GM12864 (cell line): ENCODE measurements at regions not wholly inside any gene's neighbourhood (a gene's known extent, or its start where the extent isn't known, plus 50 kb on each side); places are given as distances from the start of the nearest gene placed in this dataset.

Source experiments
- DNase-seq: peaks from one replicate; pipeline ENCODE4 v3.0.0-alpha.2; 2011; ENCODE audit warnings: low read depth
- H3K4me3 ChIP-seq: 2 replicates; pipeline ENCODE4 v1.5.1; 2011; ENCODE audit warnings: mild to moderate bottlenecking, low read depth, low read length, control low read depth
- CTCF ChIP-seq: IDR thresholded peaks from 2 replicates; pipeline ENCODE4 v1.5.1; 2011; ENCODE audit warnings: low read depth, mild to moderate bottlenecking, moderate library complexity, low read length, control low read depth, inconsistent platforms; ENCODE audit errors: missing control alignments

DNA sequence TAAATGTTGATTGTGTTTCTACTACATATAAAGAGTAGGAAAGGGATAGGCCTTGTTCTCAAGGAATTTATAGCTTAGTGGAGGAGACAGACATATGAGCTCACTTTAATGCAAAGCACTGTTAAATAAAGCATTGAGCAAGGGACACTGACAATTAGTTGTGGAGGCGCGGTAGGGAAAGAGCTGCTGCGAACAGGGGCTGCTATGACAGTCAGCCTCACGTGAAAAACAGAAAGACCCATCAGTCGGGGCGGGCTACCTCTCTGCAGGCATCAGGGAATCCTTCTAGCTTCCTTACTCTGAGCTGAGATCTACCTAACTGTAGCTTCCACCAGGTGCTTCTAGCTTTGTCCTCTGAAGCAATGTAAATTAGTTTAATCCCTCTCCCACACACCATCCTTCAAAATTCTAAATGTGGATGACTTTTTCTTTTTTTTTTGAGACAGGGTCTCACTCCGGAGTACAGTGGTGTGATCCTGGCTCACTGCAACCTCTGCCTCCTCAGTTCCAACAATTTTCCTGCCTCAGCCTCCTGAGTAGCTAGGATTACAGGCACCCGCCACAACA, 129.9 kb upstream of the ZFHX3 start:
- no peak for TF ChIP-seq CTCF
- no peak for DNase-seq
- no peak overlapping the region for H3K4me3 ChIP-seq

DNA sequence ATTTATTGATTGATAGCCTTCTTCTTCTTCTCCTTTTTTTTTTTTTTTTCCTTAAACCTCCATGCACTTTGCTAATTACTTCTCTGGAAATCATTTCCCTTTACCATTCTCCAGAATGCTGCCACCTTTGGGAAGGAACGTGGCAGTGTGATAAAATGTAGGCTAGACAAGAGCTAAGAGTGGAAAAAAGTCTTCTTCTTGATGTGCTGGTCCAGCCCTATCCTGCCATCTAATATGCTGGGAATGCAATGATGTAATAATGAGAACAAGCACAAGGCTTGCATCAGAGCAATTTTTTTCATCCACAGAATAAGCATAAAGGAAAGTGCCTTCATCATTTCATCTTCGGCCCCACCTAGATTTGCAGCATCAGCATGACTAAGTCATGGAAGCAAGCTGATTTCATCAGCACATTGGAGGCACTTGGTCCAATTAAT, 128.7 kb upstream of the ZFHX3 start:
- no peak overlapping the region for H3K4me3 ChIP-seq
- no peak for TF ChIP-seq CTCF
- no peak for DNase-seq

DNA sequence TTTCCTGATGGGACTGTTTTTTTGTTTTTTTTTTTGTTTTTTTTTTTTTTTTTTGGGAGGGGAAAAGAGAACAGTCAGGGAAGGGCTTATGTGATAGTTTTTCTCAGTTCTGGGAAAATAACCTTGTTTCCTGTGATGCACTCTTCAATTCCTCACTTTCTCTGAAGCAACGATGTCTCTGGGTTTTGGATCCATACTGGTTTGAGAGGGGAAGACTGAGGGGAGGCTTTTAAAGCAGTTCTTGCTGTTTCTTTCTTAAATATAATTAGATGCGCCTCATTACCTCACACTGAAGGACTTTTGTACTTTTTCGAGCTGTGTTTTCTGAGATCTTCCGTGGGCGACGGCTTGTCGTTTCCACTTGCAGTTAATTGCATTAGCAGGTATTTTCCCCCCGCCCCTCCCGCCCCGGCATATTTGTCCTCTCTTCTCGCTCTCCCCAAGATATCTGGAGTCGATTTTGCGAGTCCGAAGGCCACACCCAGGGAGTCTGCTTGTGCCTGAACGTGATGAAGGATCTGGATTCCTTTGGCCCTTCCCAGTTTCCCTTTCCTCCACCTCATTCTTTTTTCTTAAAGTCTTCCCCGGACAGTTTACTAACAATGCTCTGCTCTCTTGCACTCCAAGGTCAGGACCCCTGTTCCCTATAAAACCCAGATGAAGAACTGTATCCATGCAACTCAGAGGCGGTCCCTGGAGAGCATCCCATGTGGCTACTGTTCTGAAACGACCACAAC, 125.2 kb upstream of the ZFHX3 start:
- TF ChIP-seq CTCF = no peak
- H3K4me3 ChIP-seq = no peak overlapping the region
- DNase-seq = no peak

- no peak for DNase-seq
- no peak overlapping the region for H3K4me3 ChIP-seq
- TF ChIP-seq CTCF = no peak
Measured at GRCh38 chr16:73172241-73172972, 124.5 kb upstream of the ZFHX3 start.

DNA sequence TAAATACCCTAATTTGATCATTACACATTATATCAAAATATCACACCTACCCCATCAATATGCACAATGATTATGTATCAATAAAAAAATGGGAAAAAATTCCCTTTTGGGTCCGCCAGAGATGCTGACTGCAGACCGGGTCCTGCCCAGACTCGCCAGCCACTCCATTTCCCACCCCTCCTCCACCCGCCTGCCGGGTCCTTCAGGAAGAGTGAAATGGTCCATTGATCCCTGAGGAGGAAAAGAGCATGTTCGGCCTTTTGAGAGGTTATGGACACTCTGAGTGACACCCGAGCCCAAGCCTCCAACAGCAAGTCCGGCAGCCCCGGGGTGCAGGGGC, 123.9 kb upstream of the ZFHX3 start:
- no peak for TF ChIP-seq CTCF
- no peak for DNase-seq

DNA sequence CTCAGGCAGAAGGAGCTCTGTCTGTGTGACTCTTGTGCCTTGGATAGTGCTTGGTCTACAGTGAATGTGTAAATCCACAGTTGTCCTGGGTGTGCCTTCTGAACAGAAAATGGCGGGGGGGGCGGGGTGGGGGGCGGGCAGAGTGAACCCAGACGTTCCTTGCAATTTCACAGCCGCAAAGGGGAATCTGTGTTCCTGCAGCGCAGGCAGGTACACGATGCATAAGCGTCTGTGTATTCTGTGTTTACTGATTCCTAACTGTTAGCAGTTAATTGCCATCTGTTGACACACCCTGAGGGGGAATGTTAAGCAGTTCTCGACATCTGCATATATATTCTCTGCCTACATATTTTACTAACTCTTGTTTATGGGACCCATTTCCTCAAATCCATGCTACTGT, 123.5 kb upstream of the ZFHX3 start:
- TF ChIP-seq CTCF = no peak
- DNase-seq = no peak
- no peak overlapping the region for H3K4me3 ChIP-seq

More for the DNA sequence above, 123.9 kb upstream of the ZFHX3 start:
- no peak overlapping the region for H3K4me3 ChIP-seq

DNA sequence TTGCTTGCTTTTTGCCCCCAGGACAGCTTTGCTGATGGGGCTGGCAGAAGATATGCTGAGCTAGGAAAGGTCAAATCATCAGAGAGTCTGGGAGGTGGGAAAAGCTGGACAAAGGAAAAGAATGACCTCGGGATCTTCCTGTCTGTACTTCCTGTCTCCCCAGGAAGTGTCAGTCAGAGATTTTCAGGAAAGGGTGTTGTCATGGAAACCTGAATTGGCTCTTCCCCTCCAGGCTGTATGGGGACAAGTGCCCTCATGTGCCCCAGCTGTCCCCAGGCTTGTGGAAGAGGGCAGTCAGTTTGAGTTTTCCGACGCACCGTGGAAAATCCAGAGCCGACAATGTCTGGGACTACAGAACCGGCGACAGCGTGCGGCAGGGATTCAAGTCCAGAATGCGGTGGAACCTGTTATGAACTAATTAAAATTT, 122.7 kb upstream of the ZFHX3 start:
- TF ChIP-seq CTCF = no peak
- no peak overlapping the region for H3K4me3 ChIP-seq
- DNase-seq = no peak
